Vagina (tissue), 2 donors: ENCODE measurements at regions not wholly inside any gene's neighbourhood (a gene's known extent, or its start where the extent isn't known, plus 50 kb on each side); places are given as distances from the start of the nearest gene placed in this dataset.
A peak's percentile ranks its signal among the peaks of the same experiment; 100 is the strongest.

Experiments used
- DNase-seq, 2 donors: peaks; one replicate each; pipeline ENCODE4 v3.0.0-alpha.2; 2017; ENCODE audit errors: extremely low spot score in 2 of 2
- H3K27ac ChIP-seq: fragments of 200-600 bp; sonication (generic); one replicate; pipeline ENCODE4 v1.5.1; 2019
- H3K27me3 ChIP-seq: fragments of 200-600 bp; sonication (generic); one replicate; pipeline ENCODE4 v1.5.1; 2019
- H3K36me3 ChIP-seq, 2 donors: fragments of 200-600 bp; sonication (generic); one replicate each; pipeline ENCODE4 v1.5.1; 2017 to 2019
- H3K4me1 ChIP-seq: fragments of 200-600 bp; sonication (generic); one replicate; pipeline ENCODE4 v1.5.1; 2019
- H3K4me3 ChIP-seq, 2 donors: fragments of 200-600 bp; sonication (generic); 1 replicate in 1 of 2; 2 replicates in 1 of 2; pipeline ENCODE4 v1.5.1; 2016 to 2019
- H3K9me3 ChIP-seq: fragments of 200-600 bp; sonication (generic); one replicate; pipeline ENCODE4 v1.5.1; 2019
- CTCF ChIP-seq, 3 experiments: fragments of 450-650 bp in 2 of 3; fragments of 200-600 bp in 1 of 3; sonication (generic) in 1 of 3; IDR thresholded peaks; one replicate each; pipeline ENCODE4 v1.5.1; 2017 to 2019; ENCODE audit warnings: antibody characterized with exemption in 3 of 3, mild to moderate bottlenecking in 2 of 3, moderate library complexity in 2 of 3
- POLR2A ChIP-seq, 2 donors: fragments of 450-650 bp; IDR thresholded peaks; one replicate each; pipeline ENCODE4 v1.6.1; 2017; ENCODE audit warnings: antibody characterized with exemption in 2 of 2, mild to moderate bottlenecking in 2 of 2, moderate library complexity in 2 of 2
- POLR2AphosphoS5 ChIP-seq, 2 donors: sonication (generic); formaldehyde crosslinking; IDR thresholded peaks; one replicate each; pipeline ENCODE4 v1.9.0; 2017; ENCODE audit warnings: antibody characterized with exemption in 2 of 2, mild to moderate bottlenecking in 2 of 2, low read depth in 1 of 2; ENCODE audit not compliant: insufficient read depth in 1 of 2
- intact Hi-C: fragments of 100-400 bp; cut with DNase I; formaldehyde crosslinking; loops from one replicate; pipeline ENCODE4 v1.15.1; 2023

GRCh38 chr6:4485735-4486134 is 290.5 kb upstream of the CDYL start:
- no peaks in the 10 kb centered on the region for H3K4me1 ChIP-seq
- no peaks in the 10 kb centered on the region for H3K36me3 ChIP-seq
- intact Hi-C loops = no loop called here
- TF ChIP-seq POLR2A (IDR thresholded peaks at IDR 0.05) = no peak
- TF ChIP-seq CTCF (IDR thresholded peaks at IDR 0.05) = no peak
- TF ChIP-seq POLR2AphosphoS5 (IDR thresholded peaks at IDR 0.05; ENCODE audit: insufficient read depth in 1 of 2, low read depth in 1 of 2) = no peak
- H3K4me3 ChIP-seq = no peak overlapping the region
- no peak overlapping the region for H3K27ac ChIP-seq
- no peak for DNase-seq
- H3K27me3 ChIP-seq = no peaks in the 10 kb centered on the region
- no peaks in the 10 kb centered on the region for H3K9me3 ChIP-seq

- no peaks in the 10 kb centered on the region for H3K27me3 ChIP-seq
- no peaks in the 10 kb centered on the region for H3K4me1 ChIP-seq
- H3K9me3 ChIP-seq = no peaks in the 10 kb centered on the region
- H3K4me3 ChIP-seq = no peak overlapping the region
- no peaks in the 10 kb centered on the region for H3K36me3 ChIP-seq
- no peak overlapping the region for H3K27ac ChIP-seq
- no peak for DNase-seq
- intact Hi-C loops = no loop called here
- TF ChIP-seq POLR2A (IDR thresholded peaks at IDR 0.05) (no peak), CTCF (IDR thresholded peaks at IDR 0.05) (no peak), POLR2AphosphoS5 (IDR thresholded peaks at IDR 0.05; ENCODE audit: insufficient read depth in 1 of 2, low read depth in 1 of 2) (no peak)
These were observed 293.7 kb upstream of the CDYL start for GRCh38 chr6:4482461-4482860.

GRCh38 chr6:4480788-4481735 is 295.1 kb upstream of the CDYL start:
- intact Hi-C loops = no loop called here
- Histone ChIP-seq H3K27me3 (no peaks in the 10 kb centered on the region), H3K4me1 (no peaks in the 10 kb centered on the region), H3K36me3 (no peaks in the 10 kb centered on the region), H3K4me3 (no peak overlapping the region), H3K9me3 (no peaks in the 10 kb centered on the region), H3K27ac (no peak overlapping the region)
- TF ChIP-seq POLR2A (IDR thresholded peaks at IDR 0.05) (no peak), POLR2AphosphoS5 (IDR thresholded peaks at IDR 0.05; ENCODE audit: insufficient read depth in 1 of 2, low read depth in 1 of 2) (no peak), CTCF (IDR thresholded peaks at IDR 0.05) (no peak)
- DNase-seq = no peak

- no peaks in the 10 kb centered on the region for H3K36me3 ChIP-seq
- no peaks in the 10 kb centered on the region for H3K4me1 ChIP-seq
- intact Hi-C loops = no loop called here
- DNase-seq = no peak
- no peak for TF ChIP-seq POLR2AphosphoS5 (IDR thresholded peaks at IDR 0.05; ENCODE audit: insufficient read depth in 1 of 2, low read depth in 1 of 2)
- TF ChIP-seq POLR2A (IDR thresholded peaks at IDR 0.05) = no peak
- TF ChIP-seq CTCF (IDR thresholded peaks at IDR 0.05) = no peak
- no peaks in the 10 kb centered on the region for H3K27me3 ChIP-seq
- H3K9me3 ChIP-seq = no peaks in the 10 kb centered on the region
- H3K27ac ChIP-seq = no peak overlapping the region
- no peak overlapping the region for H3K4me3 ChIP-seq
These were observed 298.1 kb upstream of the CDYL start for GRCh38 chr6:4478098-4478497.

GRCh38 chr6:4474810-4475209 is 301.4 kb upstream of the CDYL start:
- H3K36me3 ChIP-seq = no peaks in the 10 kb centered on the region
- intact Hi-C loops = no loop called here
- H3K27ac ChIP-seq = no peak overlapping the region
- no peaks in the 10 kb centered on the region for H3K27me3 ChIP-seq
- no peaks in the 10 kb centered on the region for H3K4me1 ChIP-seq
- no peak for TF ChIP-seq POLR2A (IDR thresholded peaks at IDR 0.05)
- no peak for TF ChIP-seq POLR2AphosphoS5 (IDR thresholded peaks at IDR 0.05; ENCODE audit: insufficient read depth in 1 of 2, low read depth in 1 of 2)
- TF ChIP-seq CTCF (IDR thresholded peaks at IDR 0.05) = no peak
- H3K9me3 ChIP-seq = peaks cover 8% of the 10 kb centered on the region
- DNase-seq = peak in 1 of 2 donors; percentile 34
- no peak overlapping the region for H3K4me3 ChIP-seq
